Panc1 (cell line): ENCODE measurements at regions not wholly inside any gene's neighbourhood (a gene's known extent, or its start where the extent isn't known, plus 50 kb on each side); places are given as distances from the start of the nearest gene placed in this dataset.

Source experiments
- POLR2AphosphoS5 ChIP-seq: IDR thresholded peaks from 2 replicates; pipeline ENCODE4 v1.6.1; 2012; ENCODE audit warnings: mild to moderate bottlenecking, low read depth, low read length, moderate library complexity
- TCF7L2 ChIP-seq: IDR thresholded peaks from 2 replicates; pipeline ENCODE4 v1.6.1; 2011; ENCODE audit warnings: mild to moderate bottlenecking, low read depth, low read length, inconsistent platforms
- TF ChIP-seq, protein P1 (sequence below): fragments of 450-650 bp; IDR thresholded peaks from 2 replicates; pipeline ENCODE4 v1.5.1; 2017; ENCODE audit warnings: mild to moderate bottlenecking

DNA sequence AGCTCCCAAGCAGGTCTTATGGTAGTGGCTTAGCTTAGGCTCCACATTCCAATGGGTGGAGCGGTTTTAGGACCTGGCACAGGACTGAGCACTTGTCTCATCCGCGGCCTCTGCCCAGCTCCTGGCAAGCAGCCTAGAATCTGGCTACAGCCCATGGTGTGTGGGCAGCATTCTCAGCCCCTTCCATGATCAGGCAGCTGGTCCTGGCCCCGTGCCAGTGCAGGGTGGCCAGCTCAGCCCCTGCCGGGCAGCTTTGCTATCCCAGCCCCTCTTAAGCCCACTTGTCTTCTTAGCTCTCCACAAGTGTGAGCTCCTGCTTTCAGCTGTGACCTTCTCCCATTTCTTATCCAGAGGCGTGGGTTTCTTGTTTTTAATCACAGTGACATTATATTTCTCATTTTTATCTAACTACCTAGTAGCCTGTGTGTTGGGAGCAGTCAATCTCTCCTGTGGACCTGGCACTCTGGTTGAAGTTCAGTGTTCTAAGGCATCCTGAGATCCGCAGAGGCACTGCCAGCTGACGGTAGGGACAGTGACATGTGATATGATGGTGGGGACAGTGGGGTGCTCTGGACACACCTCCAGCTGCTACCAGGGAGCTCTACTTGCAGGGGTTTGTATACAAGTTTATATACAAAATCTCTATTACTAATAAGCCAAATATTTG lies 84.5 kb upstream of the PRNP start:
- TF ChIP-seq, protein P1, sequence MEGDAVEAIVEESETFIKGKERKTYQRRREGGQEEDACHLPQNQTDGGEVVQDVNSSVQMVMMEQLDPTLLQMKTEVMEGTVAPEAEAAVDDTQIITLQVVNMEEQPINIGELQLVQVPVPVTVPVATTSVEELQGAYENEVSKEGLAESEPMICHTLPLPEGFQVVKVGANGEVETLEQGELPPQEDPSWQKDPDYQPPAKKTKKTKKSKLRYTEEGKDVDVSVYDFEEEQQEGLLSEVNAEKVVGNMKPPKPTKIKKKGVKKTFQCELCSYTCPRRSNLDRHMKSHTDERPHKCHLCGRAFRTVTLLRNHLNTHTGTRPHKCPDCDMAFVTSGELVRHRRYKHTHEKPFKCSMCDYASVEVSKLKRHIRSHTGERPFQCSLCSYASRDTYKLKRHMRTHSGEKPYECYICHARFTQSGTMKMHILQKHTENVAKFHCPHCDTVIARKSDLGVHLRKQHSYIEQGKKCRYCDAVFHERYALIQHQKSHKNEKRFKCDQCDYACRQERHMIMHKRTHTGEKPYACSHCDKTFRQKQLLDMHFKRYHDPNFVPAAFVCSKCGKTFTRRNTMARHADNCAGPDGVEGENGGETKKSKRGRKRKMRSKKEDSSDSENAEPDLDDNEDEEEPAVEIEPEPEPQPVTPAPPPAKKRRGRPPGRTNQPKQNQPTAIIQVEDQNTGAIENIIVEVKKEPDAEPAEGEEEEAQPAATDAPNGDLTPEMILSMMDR: no peak
- TF ChIP-seq POLR2AphosphoS5 (no peak), TCF7L2 (no peak)
